GM21576 (cell line): ENCODE measurements at regions not wholly inside any gene's neighbourhood (a gene's known extent, or its start where the extent isn't known, plus 50 kb on each side); places are given as distances from the start of the nearest gene placed in this dataset.
A peak's percentile ranks its signal among the peaks of the same experiment; 100 is the strongest.

Experiments
- ATAC-seq: cut with Tn5 transposase; IDR thresholded peaks from one replicate; pipeline ENCODE4 v1.9.1; 2021; ENCODE audit warnings: mild to moderate bottlenecking, moderate library complexity; ENCODE audit not compliant: unreplicated experiment

DNA sequence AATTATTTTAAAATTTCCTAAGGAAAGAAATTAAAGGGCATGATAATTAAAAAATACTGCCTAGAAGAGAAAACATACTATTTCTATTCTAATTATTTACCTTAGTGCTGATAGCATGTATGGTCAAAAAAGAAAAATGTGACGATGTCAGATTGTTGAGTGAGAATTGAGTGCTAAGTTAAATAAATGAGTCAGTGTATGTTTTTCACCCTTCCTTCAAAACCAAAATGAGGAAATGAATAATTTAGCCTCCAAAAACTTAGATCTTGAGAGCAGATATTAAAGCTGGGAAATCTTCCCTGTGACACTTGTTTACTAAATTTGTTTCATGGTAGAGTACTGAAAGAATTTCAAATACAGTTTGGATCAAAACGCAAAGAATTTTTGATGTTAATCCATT is 58.6 kb upstream of the NYAP2 start:
- no peak for ATAC-seq

DNA sequence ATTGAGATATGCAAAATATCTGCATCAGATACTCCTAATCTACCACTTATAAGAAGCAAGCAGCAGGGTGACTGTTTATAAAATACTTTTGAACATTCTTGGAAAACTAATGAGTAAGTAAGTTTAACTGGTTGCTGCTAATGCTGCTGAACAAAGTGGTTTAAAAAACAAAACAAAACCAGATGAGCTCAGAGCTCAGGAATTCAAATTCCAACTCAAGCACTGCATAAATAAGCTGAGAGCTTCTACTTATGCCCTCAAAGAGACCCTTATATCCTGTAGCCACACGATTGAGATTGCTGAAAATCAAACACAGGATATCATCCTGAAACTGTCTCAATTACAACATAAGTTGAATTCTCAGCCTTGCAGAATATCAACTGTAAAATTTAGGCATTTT is 62.3 kb upstream of the NYAP2 start:
- no peak for ATAC-seq

DNA sequence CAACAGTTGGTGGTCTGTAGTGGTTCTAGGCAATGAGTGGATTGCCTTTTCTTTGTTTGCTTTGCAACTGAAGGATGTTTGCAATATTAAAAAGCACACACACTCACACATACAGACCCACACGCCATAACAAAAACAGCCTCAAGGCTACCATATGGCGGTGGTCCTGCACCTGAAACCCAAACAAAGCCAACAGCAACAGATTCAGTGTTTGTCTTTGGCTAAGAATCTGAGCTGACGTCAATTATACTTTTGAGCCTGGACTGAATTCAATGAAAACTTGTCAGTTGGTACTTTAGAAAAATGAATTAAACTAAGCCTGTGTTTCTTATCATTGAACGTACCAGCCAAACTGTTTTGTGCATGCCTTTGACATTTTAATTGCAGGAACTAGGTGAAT is 65.0 kb upstream of the NYAP2 start:
- no peak for ATAC-seq

DNA sequence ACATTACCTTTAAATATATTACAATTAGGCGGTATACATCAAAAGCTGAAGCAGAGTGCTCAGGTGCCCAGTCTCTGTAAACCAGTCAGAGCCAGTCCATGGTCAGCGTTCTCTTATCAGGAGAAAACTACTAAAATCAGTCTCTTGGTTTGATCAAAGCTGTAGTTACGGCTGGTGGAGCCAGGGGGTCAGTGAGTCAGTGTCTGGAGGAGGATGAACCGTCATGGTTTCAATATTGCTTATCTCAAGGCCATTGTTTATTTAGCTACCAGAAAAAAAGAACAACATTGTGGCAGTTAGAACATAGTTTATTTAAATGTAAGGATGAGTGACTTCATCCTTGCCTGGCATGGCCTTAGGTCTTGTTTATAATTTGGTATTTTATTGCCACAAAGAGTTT is 71.3 kb upstream of the NYAP2 start:
- ATAC-seq, result no peak

DNA sequence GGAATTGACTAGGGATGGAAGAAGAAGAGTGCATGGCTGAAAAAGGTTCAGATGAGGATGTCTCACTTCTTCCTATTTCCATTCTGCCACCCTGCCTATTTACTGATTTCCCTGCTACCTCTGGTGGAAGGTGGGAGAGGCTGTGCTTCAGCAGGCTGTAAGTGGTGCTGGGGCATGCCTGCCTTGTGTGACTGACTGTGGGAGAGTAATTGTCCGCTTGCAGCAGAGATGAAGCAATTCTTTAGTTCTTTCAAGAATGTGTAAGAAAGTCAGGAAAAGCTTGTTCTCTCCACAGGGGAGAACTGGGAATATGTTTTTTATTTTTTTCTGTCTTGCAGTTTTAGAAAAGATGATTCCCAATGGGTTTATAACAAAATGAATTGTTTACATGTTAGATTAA is 72.5 kb upstream of the NYAP2 start:
- no peak for ATAC-seq

DNA sequence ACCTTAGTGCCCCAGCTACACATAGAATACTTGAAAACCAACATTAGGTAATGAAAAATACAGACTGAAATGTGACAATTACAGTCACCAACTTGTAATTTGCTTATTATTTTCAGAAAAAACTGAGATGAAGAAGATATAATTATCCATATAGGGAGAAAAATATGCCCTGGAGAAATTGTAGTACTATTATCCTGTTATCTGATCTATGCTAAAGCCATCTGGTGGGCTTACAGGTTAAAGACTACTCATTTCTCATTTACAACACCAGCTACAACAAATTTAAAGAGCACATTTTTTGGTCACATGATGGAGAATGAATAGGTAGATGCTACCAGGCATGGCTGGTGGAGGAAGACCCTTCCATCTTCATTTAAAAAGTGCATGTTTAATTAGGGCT is 79.6 kb upstream of the NYAP2 start:
- no peak for ATAC-seq

DNA sequence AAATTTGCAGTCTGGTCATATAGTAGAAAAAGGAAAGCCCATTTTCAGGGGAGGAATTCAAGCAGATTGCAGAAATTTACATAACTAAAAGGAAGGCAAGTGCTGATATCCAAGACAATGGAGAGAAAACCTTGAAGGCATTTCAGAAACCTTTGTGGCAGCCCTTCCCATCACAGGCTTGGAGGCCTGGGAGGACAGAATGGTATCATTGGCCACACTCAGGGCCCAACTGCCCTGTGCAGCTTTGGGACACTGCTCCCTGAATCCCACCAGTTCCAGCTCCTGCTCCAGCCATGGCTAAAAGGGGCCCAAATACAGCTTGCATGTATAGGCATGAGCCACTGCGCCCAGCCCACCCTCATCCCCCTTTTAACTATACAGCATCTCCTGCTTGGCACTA is 81.1 kb upstream of the NYAP2 start:
- ATAC-seq, result no peak

DNA sequence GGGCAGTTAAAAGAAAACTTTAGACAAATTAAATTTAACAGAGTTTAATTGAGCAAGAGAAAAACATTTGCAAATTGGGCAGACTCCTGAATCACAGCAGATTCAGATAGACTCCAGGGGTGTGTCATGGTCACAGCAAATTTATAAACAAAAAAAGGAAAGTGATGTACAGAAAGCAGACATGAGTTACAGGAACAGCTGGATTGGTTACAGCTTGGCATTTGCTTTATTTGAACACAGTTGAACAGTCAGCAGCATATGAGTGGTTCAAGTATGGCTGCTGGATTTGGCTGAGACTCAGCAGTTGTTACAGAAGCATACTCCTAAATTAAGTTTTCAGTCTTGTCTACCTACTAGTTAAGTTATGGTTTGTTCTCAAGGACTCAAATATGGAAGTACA is 82.3 kb upstream of the NYAP2 start:
- ATAC-seq, result no peak

DNA sequence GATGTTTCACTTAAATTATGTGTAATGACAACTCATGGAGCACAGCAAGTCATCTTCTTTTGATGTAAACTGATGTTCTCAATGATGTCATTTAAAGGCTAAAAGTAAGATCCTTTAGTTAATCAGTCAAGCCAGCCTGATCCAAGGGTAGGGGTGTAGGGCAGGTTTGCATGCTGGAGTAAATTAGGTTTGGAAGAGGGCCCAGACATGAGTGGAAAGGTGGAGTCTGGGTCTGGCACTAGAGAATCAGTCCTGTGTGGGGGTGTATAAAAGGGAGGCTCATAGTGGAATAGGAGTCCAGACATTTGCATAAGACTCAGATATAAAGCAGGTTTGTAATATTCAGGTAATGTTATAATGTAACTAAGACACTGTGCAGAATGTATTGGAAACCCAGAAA is 88.8 kb upstream of the NYAP2 start:
- ATAC-seq, result no peak

DNA sequence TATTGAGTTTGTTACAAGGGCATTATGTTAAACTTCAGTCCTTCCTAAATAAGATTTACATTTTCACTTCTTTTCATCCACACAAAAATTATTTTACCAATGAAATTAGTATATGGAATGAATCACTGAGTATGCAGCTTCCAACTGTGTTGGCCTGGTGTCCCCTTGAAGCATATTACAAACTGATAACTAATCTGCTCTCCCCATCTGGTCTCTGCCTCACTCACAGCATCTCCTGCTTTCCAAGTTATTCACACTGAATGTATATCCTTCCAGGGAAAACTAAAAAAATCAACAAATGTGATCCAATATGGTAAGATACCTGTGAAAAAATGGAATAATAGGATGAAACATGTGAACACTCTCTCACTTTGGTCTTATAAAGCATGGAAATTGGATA is 90.0 kb upstream of the NYAP2 start:
- ATAC-seq, result no peak

DNA sequence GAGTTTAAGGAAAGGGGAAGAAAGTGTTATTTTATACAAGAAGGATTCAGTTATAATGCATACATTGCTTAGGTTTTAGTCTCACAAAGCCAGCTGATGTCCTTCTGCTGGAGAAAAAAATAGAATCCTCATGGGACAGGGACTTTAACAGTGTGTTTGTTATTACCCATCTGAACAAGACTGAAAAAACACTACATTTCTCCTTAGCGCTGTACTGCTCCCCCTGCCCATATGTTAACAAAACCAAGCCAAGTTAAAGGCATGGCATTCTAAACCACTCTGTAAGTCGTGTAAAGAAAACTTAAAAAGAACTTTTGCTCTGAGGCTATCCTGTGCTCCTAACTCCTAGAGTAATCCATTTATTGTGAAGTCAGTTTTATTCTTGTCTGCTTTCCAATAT is 102.6 kb upstream of the NYAP2 start:
- no peak for ATAC-seq

DNA sequence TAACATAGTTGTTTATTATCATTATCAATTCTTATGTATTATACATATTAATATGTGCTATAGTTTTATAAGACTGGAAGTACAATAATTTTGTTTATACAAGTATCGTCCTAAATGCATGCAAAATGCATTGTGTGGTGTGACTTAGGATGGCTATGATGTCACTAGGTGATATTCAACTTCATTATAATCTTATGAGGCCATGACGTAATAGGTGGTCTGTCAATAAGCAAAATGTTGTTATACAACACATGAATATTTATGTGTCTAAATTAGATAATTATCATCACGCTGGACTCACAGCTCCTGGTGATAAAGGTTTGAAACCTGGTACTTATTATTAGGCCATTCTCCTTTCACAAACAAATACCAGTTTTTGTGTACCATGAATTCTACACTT is 104.4 kb upstream of the NYAP2 start:
- no peak for ATAC-seq

DNA sequence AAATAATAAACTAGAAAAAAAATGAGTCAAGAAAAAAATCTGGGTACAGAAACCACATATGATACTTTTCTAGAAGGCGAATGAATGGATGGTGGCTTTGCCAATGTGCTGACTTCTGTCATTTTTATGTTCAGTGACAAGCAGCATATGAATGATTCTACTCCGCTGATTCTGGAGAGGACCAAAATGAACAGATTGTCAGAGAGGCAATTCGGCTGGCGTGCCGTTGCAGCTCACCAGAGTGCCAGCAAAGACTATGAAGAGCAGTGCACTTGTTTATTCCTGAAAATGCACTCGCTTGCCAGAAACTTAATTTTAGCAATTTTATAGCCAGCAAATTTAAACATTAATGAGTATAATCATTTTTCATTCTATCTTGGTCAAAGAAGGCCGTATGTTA is 105.9 kb upstream of the NYAP2 start:
- no peak for ATAC-seq

DNA sequence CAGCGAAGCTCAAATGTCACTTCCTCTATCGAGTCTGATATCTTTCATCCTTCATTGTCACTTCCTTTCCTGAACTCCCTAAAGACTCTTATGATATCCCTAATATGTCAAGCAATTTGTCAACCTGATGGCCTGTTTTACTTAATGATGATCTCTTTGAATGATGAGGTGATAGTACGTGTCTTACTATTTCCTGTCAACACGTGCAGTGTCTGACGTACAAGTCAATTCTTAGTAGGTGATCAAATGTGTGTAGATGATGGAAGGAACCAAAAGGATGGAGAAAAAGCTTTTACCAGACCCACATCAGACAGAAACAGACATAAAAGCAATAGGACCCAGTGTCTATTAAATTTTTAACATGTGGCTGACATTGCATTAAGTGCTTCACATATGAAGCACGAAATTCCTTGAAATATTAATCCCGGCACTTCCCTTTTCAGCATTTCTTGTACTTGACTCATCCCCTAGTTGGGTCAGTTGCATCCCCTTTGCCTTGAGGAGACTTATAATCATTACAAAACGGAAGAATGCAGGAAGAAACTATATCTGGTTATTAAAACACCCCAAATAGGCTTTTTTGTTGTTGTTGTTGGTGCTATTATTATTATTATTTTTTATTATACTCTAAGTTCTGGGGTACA is 108.6 kb upstream of the NYAP2 start:
- no peak for ATAC-seq

DNA sequence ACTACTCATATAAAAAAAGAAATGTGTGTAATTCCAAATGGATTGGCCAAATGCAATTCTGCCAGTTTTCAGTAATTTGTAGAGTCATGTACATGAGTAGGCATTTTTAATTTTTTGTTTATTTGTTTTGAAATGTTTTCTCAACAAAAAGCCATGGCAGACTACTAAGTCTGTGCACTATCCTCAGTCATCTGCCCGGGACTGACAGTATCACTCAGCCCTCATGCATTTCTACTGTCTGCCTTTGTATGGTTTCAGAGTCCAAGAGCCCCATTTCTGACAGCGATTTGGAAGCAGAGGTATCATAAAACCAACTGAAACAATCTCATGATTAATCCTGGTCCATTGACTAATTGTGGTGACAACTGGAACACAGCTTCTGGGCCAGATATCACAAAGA is 109.9 kb upstream of the NYAP2 start:
- no peak for ATAC-seq

DNA sequence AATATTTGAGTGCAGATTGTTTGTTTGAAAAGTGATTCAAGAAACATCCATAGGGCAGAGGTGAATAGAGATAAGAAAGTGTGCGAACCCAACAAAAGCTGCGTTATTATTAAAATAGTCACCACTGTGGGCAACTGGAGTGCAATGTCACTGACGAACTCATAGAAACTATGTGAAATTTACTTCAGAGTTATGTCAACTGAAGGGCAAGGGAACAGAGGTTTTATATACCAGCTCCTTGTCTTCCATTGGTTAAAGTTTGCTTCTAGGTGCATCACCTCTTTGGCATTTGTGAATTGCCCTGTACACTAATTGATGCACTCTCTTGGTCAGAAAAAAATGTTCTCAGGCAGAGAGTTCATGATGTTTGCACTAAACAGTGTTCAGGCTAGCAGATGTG is 110.5 kb upstream of the NYAP2 start:
- no peak for ATAC-seq

DNA sequence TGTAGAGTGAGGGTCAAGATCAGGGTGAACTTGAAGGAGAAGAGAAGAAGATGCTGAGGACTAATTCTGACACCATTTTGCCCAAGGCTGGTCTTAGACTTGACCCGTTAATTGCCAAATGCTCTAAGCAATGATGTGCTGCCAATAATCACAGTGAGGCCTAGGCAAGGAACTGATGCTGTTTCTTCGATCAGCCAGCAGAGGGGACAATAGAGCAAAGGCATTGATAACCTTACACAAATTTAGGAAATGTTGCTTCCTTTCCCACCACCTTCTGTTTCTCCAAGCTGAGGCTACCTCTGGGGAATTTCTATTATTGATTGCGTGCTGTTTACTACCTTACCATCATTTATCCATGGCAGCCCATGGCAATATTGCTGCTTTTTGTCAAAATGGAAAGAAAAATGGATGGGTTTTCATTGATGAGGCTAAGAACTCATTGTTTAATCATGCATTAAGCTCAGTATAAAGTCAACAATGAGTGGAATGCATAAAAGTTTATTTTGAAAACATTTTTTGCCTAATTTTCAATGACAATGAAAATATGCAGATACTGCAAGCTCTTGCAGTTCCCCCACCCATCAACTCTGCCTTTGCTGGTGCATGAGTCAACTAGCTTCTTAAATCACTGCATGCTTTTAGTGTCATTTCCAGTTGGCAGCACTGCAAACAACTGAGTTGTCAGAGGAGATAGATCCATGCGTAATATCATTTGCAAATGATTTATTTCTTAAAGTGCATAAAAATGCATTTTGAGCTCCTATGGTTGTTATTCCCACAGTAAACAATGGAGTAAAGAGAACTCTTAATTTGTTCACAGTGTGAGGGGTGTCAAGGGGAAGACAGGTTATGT is 116.4 kb upstream of the NYAP2 start:
- peak; percentile 86 for ATAC-seq

DNA sequence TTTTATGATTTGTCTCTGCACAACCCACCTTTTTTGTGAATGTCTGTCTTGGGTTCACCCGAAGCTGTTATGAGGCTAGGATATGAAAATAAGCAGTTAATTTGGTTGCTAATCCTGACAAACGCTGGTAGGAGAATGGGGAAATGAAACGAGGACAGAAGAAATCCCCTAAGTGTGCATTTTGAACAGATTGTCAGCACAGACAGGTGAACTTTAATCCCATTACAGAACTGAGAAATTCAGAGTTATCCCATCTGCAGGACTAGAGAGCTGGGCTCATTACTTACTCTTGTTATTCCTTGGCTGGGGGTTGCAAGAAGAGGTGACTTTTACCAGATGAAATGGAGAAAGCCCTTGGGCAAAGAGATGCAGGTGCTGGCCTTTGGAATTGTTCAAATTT is 123.3 kb upstream of the NYAP2 start:
- peak; percentile 81 for ATAC-seq

DNA sequence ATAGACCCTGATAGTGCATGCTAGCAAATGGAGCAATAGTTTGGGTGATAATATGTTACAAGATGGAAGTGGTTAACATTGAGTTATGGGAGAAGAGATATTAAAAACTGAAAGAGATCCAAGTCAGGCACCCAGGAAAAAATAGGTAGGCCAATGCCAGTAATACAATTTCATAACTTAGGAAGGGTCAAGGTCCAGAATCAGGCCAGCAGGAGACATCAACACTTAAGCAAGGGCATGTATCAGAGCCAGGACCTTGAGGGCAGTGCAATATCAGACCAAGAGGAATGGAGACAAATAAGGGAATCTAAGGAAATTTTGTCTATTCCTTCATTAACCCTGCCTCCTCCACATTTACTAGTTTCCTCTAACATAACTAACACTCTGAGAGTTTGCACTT is 124.1 kb upstream of the NYAP2 start:
- ATAC-seq, result no peak

DNA sequence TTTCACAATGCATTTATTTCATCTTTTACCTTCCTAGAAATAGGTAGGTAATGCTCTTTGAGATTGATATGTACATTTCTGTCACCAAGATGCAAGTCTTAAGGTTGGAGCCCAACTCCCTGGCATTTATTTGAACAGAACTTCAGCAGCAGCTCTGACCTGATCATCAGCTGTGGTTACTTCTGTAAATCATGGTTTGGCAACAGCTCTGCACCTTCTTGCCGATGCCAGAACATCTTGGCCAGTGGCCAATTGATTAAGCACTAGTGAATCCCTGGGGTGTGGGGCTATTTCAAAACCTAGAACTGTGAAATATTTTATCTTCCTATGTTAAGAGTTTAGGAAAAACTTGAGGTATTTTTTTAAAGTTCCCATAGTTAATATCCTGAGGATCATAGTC is 124.8 kb upstream of the NYAP2 start:
- ATAC-seq, result peak; percentile 28

DNA sequence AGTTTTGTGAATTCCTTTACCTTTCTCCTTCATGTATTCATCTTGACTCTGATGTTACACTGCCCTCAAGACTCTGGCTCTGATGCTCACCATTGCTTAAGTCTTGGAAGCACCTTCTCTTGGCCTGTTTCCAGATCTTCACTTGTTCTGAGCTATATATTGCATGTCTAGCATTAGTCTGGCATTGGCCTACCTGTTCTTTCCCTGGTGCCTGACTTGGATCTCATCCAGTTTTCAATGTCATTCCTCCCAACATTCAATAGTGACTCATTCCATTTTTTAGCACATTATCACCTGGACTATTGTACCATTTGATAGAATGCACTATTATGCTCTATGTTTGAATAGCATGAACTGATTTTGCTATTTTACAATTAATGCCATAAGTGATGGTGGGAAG is 127.3 kb upstream of the NYAP2 start:
- ATAC-seq, result no peak

DNA sequence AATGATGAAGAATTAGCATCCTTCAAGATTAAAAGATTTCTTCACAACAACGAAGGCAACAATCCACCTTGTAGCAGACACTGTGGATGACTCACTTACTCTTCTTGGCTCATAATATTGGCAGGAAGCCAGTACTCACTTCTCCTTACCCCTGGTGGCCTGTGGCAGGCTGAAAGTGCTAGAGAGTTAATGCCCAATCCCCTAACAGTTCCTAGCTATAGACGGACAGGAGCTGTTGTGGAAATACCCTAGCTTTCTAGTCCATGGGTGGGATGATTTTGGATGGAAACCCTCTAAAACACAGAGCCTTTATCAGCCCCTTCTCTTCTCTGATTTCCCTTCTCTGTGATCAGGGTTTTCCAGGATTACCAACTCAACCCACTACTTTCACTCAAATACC is 128.6 kb upstream of the NYAP2 start:
- ATAC-seq, result peak; percentile 100

DNA sequence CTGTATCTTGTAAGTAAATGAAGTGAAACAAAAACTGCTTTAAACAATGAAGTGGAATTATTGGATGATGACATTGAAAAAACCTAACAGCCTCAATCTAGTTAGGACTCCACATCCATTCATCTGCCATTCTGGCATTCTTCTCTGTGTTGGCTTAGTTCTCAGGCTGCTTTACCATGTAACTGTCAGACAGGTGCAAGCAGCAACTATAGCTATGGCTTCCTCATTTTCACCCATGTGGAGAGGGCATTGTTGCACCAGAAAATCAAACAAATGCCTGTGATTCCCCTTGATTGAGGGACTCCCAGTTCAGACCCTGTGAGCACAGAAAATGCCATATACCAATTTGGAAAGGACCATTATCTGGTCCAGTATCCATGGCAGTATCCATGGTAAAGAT is 129.5 kb upstream of the NYAP2 start:
- ATAC-seq, result no peak
